ENCODE measurements at regions not wholly inside any gene's neighbourhood (a gene's known extent, or its start where the extent isn't known, plus 50 kb on each side); places are given as distances from the start of the nearest gene placed in this dataset.

DNA sequence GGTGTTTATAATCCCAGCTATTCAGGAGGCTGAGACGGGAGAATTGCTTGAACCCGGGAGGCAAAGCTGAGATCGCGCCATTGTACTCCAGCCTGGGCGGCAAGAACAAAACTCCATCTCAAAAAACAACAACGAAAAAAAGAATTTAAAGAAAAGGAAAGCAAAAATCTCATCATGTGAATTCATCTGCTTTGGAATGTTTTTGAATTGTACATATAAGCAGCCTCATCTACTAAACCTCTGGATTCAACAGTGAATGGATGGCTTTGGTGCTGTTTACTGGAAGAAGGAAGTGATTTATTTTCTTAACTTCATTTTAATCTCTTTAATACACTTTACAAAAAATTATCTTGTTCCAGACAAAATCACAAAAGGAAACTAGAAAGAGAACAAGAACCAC, 51.8 kb upstream of the PNRC1 start:
- DNase-seq (ENCODE audit: extremely low read depth in 1 of 11, low read depth in 9 of 11, low spot score in 4 of 11) = no peak

DNA sequence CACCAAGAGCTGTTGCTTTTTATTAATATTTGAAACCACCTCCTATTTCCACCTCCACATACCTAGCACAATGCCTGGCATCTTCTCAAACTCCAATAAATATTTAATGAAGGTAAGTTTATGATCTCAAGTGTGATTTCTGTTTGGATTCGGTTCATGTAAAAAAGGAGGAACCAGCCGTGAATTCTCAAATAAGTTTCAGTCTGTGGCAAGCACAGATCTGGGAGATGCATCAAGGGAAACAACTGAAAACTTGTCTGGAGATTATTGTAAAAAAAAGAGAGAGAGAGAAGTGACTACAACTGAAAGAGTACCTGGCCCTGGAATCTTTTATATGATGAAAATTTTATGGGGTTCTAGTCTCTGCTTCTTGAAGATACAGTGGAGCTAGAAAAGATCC, 52.8 kb upstream of the PNRC1 start:
- no peak for DNase-seq (ENCODE audit: extremely low read depth in 1 of 11, low read depth in 9 of 11, low spot score in 4 of 11)

DNA sequence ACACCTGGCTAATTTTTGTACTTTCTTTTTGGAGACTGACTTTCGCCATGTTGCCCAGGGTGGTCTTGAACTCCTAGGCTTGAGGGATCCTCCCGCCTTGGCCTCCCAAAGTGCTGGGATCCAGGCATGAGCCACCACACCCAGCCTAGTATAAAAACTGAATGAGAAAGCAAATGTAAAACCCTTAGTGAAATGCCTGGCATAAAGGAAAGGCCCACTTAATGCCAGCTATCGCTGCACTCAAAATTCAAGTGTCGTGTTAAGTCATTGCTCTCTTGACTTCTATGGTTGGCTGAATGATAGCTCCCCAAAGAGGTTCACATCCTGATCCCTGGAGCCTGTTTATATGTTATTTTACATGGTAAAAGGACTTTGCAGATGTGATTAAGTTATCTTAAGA, 54.4 kb upstream of the PNRC1 start:
- DNase-seq (ENCODE audit: extremely low read depth in 1 of 11, low read depth in 9 of 11, low spot score in 4 of 11) = no peak

DNA sequence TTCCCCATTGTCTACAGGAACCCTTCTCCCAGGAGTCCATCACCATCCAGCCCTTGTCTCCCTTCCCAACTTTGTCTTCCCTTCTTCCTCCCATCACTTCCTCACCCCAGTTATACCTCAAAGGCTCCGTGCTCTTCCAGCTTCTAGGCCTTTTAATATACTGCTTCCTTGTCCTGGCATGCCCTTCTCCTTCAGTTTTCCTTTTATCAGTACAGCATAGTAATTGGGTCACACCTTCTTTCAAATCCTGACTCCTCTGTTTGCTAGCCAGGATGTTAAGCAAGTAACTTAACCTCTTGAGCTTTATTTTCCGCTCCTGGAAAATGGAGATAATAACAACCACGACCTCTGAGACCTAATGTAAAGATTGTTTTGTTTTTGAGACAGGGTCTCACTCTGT, 54.9 kb upstream of the PNRC1 start:
- no peak for DNase-seq (ENCODE audit: extremely low read depth in 1 of 11, low read depth in 9 of 11, low spot score in 4 of 11)

DNA sequence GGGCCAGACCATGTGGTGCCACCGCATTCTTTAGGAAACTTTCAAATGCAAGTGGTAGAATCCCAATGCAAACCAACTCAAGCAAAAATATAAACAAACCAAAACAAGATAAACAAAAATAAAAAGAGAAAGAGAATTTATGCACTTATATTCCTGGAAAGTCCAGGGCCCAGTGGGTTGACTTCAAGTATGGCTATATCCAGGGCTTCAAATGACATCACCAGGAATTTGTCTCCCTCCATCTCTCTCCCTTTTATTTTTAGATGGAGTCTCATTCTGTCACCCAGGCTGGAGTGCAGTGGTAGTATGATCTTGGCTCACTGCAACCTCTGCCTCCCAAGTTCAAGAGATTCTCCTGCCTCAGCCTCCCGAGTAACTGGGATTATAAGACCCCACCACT, 56.1 kb upstream of the PNRC1 start:
- DNase-seq (ENCODE audit: extremely low read depth in 1 of 11, low read depth in 9 of 11, low spot score in 4 of 11) = no peak

DNA sequence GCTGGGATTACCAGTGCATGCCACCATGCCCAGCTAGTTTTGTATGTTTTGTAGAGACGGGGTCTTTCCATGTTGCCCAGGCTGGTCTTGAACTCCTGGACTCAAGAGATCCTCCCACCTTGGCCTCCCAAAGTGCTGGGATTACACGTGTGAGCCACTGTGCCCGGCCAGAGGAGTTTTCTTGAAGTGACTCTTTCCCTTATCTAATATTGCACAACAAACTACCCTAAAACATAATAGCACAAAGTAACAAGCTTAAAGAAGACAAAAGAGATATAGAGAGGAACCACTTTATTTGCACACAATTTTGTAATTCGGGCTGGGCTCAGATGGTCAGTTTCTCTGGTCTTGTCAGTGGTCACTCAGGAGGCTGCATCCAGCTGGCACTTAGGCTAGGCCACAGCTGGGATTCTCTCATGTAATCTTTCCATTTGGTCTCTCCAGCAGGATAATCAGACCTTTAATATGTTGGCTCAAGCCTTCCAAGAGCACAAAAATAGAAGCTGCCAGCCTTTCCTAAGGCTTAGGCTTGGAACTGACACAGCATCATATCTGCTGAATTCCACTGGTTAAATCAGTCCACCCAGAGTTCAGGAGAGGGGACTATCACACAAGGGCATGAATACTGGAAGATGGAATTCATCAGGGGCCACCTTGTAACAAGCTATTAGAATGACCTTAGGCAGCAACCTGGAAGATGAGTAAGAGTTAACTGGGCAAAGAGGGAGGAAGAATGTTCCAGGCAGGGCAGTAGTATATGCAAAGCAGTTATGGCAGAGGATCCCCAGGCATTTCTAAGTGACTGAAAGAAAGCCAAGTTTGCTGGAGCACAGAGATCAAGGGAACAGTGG, 56.7 kb upstream of the PNRC1 start:
- no peak for DNase-seq (ENCODE audit: extremely low read depth in 1 of 11, low read depth in 9 of 11, low spot score in 4 of 11)

DNA sequence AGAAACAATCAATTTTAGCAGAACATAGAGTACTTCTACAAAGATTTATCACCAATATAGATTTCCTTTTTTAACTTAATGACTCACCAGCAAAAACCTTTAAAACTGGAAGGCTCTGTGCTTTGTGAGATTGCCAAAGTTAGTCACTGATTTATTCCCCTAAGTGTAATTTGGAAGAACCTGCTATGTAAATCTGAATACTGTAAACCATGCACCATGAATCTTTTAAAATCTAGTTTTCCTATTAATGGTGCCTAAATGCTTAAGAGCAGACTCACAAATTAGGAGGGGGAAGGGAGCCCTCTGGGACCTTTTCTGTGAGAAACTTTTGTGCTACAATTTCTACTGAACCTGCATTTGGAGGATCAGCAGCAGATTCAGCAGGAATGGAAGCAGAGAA, 57.8 kb upstream of the PNRC1 start:
- DNase-seq (ENCODE audit: extremely low read depth in 1 of 11, low read depth in 9 of 11, low spot score in 4 of 11) = peak in 10 of 11 donors; percentile 33 to 74 (median 50)

DNA sequence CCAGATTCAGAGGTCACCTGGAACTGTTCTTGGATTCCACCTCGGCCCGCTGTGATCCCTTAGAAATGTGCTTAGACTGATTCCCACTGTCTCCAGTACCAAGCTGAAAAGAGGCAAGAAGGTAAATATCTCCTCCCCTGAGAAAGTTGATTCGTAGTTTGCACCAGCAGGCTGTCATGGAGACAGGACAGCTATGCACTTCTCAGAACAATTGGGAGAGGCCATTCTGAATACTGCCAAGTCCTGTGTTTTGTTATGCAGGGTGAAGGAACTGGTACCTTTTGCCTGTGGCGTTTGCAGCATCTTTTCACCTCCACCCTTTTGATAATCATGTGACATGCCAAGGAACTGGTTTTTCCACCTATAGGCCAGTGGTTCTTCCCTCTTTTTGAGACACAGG, 58.2 kb upstream of the RNGTT start:
- DNase-seq (ENCODE audit: extremely low read depth in 1 of 11, low read depth in 9 of 11, low spot score in 4 of 11) = no peak

DNA sequence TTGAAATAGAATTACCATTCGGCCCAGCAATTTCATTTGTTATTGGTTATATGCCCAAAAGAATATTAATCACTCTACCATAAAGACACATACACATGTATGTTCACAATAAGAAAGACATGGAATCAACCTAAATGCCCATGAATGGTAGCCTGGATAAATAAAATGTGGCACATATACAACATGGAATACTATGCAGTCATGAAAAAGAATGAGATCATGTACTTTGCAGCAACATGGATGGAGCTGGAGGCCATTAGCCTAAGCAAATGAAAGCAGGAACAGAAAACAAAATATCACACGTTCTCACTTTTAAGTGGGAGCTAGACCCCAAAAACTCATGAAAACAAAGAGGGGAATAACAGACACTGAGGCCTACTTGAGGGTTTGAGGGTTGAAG, 52.6 kb upstream of the RNGTT start:
- DNase-seq (ENCODE audit: extremely low read depth in 1 of 11, low read depth in 9 of 11, low spot score in 4 of 11) = no peak

DNA sequence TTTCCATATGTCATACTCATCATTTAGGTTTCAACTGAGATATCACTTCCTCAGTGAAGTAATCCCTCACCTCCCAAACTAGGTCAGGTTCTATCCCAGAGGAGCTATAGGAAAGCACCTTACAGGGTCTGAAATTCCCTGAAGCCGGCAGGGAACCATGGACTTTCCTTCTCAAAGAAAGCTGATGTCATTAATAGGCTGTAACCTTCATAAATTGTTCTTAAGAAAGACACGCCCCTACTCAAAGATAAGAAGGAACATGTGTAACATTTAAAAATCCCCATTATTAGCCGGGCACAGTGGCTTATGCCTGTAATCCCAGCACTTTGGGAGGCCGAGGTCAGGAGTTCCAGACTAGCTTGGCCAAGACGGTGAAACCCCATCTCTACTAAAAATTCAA, 50.0 kb upstream of the RNGTT start:
- DNase-seq (ENCODE audit: extremely low read depth in 1 of 11, low read depth in 9 of 11, low spot score in 4 of 11) = no peak
